22Rv1 (cell line): ENCODE measurements at regions not wholly inside any gene's neighbourhood (a gene's known extent, or its start where the extent isn't known, plus 50 kb on each side); places are given as distances from the start of the nearest gene placed in this dataset.

Experiments used
- CTCF ChIP-seq: fragments of 450-650 bp; IDR thresholded peaks from 2 replicates; pipeline ENCODE4 v1.5.1; 2017; ENCODE audit warnings: mild to moderate bottlenecking
- ZFX ChIP-seq: fragments of 450-650 bp; IDR thresholded peaks from 2 replicates; pipeline ENCODE4 v1.6.1; 2017; ENCODE audit warnings: antibody characterized with exemption, borderline replicate concordance

GRCh38 chr3:117977504-117978228 lies 1057.0 kb downstream of the IGSF11 start:
- TF ChIP-seq CTCF (no peak), ZFX (no peak)
